HT1080 (cell line): ENCODE measurements at regions not wholly inside any gene's neighbourhood (a gene's known extent, or its start where the extent isn't known, plus 50 kb on each side); places are given as distances from the start of the nearest gene placed in this dataset.
"Not testable (repeated sequence)": the region's sequence is repeated elsewhere in the genome, so short reads cannot be mapped to it uniquely, and the experiment has no call there.

Experiments
- DNase-seq: peaks from one replicate; pipeline ENCODE4 v3.0.0-alpha.2; 2015; ENCODE audit warnings: low read depth

DNA sequence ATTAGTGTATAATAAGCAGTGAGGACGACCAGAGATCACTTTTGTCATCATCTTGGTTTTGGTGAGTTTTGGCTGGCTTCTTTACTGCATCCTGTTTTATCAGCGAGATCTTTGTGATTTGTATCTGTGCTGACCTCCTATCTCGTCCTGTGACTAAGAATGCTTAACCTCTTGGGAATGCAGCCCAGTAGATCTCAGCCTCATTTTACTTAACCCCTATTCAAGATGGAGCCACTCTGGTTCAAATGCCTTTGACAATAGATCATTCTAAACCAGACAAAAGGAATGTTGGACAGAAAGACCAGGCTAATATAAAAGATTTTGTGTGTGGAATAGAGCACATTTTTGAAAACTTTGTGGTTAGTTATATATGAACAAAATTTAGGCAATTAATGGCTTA, 618.5 kb upstream of the BCHE start:
- DNase-seq = peak; percentile 60

DNA sequence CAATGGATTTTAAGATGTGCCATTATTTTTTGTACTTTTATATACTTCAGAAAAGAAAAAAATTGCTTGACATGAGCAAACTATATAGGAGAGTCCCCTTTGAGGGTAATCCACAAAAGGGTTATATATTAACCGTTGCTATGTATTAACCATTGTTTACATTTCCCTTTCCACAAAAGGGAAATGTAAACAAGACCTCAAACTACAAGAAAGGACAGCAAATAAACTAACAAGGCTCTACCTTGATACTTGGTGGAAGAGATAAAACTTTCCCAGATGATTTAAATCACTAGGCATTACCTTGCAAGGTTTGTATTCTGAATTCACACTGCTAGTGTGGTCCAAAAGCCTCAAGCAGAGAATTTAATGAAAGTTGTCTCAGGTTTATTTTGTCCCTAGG, 616.3 kb upstream of the BCHE start:
- DNase-seq = no peak

DNA sequence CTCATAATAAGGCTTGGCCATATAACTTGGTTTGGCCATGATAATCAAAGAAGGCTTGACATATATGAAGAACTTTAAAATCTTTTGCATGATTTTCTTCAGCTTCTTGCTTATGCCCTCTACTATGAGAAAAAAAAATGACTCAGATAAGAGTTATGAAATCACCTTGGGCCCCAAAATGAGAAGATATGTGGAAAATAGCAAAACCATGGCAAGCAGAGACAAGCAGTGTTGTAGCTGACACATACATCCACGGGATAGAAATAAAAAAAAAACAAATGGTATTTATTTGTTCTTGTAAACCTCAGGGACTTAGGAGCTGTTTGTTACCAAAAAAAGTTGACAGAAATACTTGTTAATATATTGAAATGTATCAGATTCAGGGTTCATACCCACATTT, 614.8 kb upstream of the BCHE start:
- DNase-seq = no peak

DNA sequence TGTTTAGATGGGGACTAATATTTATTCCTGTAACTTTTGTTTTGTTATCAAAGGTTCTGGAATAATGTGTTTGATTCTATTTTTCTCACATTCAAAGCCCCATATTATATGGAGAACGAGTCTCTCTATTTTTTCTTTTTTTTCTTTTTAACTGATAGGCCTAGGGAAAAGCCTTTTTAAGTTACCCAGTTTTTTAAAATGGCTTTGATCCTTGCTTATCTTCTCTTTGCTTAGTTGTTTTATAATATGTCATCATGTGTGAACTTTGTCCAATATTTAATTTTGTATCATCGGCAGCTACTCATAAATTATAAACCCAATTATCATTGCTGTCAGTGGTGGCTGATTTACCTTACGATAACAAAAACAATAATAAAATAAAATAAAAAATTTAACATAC, 610.3 kb upstream of the BCHE start:
- no peak for DNase-seq

DNA sequence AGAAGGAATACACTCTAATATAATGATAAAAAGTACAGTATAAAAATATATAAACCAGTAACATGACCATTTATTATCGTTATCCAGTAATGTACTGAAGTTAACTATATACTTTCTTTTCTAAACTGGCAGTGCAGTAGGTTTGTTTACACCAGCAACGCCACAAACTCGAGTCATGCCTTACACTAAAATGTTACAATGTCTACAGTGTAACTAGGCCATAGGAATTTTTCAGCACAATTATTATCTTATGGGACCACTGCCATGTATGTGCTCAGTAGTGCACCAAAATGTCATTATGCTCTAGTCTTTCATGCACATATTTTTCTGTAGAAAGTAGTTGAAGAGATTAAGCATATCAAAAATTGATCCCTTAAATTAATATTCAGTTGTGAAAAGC, 609.8 kb upstream of the BCHE start:
- DNase-seq = no peak

DNA sequence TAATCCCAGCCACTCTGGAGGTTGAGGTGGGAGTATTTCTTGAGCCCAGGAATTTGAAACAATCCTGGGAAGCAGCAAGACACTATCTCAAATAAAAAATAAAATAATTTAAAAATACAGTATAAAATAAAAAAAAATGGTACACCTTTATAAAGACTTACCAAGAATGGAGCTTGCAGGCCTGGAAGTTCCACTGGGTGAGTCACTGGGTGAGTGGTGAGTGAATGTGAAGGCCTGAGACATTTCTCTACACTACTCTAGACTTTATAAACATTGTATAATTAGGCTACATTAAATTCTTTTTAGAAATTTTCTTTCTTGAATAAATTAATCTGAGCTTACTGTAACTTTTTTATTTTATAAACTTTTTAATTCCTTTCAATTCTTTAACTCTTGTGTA, 609.1 kb upstream of the BCHE start:
- DNase-seq = peak; percentile 44

DNA sequence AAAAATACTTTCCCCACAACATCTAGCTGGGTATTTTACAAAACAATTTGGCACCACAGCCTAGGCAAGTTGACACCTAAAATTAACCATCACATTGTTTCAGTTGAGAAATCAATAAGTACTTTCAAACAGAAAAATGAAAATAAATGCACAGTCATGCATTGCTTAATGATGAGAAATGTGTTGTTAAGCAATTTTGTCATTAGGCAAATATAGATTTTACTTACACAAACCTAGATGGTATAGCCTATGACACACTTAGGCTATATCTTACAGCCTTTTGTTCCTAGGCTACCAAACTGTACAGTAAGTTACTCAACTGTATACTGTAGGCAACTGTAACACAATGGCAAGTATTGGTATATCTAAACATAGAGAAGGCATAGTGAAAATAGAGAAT, 608.6 kb upstream of the BCHE start:
- DNase-seq = no peak

DNA sequence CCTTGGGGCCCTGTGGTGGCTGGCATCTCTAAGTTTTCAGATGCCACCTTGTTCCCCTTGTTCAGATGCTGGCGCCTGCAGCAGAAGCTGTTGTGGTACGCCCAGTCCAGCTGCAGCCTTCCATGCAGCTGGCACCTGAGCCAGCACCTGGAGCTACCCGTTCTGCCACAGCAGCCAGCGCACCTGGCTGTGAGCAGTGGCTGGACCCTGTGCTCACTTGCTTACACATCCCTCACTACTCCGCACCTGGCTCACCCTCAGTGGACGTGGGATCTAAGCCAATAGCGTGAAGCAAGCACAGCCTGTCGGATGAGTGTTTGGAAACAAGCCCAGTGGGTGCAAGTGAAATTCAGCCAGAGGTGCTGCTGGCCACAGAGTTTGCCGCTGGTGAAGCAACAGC, 607.5 kb upstream of the BCHE start:
- no peak for DNase-seq

DNA sequence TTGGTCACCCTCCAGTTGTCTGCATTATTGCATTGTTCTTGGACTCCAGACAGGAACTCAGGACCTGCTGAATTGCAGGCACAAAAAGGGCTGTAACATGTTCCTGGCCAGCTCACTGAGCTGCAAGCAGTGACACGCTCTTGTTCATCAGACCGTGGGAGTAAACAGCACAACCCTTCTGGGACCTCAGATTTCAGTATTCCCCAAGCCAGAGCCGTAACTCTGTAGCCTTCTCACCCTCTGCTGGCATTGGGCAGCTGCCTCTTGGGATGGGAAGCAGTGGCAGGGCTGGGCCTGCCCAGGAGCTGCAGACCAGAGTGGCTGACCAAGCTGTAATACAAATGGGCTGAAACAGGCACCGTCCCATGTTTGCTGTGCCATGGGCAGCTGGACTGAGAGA, 607.1 kb upstream of the BCHE start:
- no peak for DNase-seq

DNA sequence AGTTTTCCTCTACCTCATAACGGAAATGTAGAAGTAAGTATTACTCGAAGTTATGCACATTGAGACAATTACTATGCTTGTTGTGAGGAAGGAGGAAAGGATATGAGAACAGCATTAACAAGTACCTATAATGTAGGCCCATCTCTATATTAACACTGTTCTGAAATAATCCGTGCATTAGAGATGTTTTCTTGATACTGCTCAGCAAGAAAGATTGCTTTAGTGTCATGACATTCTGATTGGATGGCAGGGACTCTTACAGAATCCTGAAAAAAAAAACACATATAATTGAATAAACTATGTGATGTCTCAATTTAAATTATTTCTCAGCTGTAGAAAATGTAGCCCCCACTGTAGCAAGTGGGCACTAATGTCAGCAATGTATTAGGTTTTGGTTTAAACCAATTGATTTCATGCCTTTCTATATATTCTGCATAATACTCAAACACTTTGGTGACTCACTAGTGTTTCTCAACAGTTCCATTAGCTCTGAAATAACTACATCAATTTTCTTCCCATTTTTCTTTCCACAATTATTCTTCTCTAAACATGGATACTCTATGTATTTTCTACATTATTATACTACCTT, 598.3 kb upstream of the BCHE start:
- no peak for DNase-seq

DNA sequence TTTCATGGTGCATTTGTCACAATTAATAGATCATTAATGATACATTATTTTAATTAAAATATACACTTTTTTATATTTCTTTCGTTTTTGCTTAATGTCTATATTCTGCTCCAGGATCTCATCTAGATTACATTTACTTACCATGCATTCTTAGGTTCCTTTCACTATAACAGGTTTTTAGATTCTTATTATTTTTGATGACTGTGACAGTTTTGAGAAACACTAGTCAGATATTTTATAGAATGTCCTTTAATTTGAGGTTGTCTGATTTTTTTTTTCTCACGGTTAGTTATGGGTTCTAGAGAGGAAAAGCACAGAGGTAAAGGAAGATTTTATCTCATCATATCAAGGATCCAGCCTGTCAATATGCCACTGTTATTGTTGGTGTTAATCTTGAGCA, 595.8 kb upstream of the BCHE start:
- DNase-seq = no peak

DNA sequence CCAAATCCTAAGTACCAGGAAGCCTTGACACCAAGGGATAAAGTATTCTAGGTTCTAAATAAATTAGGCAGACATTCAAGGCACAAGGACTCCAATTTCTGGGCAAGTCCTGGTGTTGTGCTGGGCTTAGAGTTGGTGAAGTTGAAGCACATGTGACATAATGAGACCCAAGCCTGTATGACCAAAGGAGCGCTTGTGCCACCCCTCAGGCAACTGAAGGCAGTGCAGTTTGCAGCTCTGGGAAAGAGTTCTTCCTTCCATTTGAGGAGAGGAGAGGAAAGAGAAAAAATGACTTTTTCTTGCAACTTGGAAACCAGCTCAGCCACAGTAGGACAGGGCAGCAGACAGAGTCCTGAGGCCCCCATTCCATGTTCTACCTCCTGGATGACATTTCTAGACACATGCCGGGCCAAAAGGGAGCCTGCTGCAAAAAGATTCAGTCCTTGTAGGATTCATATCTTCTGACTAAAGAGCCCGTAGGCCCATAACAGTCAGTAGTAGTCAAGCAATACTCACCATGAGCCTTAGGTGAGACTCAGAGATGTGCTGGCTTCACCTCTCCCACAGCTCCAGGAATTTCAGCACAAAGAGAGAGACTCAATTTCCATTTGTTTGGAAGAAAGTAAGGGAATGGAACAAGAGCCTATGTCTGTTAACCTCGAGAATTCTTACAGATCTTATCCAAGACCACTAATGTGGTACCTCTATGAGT, 588.8 kb upstream of the BCHE start:
- DNase-seq = no peak

DNA sequence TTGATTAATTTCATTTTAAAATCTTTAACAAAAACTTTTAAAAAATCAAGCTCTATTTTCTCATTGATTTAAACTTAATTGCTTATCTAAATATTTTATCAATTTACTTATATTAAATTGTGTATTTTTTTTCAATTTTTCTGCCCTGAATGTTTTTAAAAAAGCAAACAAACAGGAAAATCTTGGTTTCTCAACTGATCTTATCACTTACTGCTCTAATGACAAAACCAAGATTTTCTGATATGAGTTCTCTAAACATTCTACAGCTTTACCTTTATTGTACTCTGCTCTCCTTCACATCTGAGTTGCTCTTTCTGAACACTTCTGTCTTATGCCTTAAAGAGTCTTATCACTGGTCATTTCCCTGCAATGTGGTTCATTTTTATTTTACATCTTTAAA, 587.8 kb upstream of the BCHE start:
- no peak for DNase-seq

DNA sequence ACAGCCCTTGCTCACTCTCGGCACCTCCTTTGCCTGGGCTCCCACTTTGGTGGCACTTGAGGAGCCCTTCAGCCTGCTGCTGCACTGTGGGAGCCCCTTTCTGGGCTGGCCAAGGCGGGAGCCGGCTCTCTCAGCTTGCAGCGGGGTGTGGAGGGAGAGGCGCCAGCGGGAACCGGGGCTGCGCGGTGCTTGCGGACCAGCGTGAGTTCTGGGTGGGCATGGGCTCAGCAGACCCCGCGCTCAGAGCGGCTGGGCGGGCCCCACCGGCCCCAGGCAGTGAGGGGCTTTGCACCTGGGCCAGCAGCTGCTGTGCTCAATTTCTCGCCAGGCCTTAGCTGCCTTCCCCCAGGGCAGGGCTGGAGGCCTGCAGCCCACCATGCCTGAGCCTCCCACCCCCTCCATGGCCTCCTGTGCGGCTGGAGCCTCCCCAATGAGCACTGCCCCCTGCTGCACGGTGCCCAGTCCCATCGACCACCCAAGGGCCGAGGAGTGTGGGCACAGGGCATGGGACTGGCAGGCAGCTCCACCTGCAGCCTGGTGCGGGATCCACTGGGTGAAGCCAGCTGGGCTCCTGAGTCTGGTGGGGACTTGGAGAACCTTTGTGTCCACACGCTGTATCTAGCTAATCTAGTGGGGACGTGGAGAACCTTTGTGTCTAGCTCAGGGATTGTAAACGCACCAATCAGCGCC, 586.7 kb upstream of the BCHE start:
- DNase-seq = not testable (repeated sequence)

DNA sequence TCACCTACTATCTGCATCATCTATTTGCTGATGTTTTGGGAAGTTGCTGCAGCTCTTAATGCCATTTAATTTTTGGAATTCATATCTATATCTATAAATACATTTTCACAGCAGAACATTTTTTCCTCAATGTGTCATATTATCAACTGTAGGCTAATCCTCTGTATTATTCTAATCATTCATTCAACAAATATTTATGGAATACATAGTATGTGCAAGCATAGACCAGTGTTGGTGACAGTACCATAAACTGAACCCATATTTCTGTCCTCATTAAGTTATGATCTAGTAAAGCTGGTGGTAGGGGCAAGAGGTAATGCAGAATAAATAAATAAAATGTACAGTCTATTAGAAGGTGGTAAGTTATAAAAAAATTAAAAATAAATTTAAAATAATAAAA, 585.3 kb upstream of the BCHE start:
- DNase-seq = no peak

DNA sequence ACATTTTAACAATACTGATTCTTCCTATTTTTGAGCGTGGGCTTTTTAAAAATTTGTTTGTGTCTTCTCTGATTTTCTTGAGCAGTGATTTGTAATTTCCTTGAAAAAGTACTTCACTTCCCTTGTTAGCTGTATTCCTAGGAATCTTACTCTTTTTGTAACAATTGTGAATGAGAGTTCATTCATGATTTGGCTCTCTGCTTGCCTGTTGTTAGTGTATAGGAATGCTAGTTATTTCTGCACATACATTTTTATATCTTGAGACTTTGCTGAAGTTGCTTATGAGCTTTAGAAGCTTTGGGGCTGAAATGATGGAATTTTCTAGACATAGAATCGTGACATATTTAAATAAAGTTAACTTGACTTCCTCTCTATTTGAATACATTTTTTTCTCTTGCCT, 582.8 kb upstream of the BCHE start:
- DNase-seq = no peak

DNA sequence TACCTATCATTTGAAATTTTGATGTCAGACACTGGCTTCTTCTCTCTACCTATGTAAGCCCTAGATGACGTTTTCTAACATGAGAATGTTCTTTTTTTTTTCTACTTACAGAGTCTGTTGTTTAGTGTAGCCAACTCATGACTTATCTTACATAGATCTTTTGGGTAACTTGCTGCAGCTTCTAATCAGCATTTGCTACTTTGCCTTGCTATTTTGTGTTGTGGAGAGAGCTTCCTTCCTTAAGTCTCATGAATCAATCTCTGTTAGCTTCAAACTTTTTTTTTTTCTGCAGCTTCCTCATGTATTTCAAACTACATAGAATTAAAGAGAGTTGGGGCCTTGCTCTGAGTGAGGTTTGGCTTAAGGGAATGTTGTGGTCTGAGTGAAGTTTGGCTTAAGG, 568.7 kb upstream of the BCHE start:
- DNase-seq = no peak

DNA sequence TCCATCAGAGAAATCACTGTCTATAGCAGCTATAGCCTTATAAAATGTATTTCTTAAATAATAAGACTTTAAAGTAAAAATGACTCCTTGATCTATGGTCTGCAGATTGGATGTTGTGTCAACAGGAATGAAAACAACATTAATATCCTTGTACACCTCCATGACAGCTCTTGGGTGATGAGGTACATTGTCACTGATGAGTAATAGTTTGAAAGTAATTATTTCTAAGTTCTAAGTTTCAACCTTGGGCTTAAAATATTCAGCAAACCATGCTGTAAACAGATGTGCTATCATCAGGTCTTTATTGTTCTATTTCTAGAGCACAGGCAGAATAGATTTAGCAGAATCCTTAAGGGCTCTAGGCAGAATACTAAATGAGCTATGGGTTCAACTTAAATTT, 568.2 kb upstream of the BCHE start:
- DNase-seq = no peak

DNA sequence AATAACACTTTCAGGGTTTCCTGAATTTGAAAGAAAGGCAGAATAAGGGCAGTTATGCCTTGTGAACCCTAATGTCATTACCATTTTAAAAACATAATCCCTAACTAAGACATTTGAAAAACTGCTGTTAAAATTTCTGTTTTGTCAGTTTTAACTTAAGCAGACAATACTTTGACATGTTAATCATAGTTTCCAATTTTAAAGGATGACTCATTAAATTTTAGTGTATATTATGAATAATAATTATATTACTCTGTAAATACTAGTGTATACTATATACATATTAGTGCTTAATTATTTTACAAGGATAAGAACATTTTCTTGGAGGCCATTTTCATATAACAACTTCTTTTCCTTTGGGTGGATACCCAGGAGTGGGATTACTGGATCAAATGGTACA, 553.1 kb upstream of the BCHE start:
- no peak for DNase-seq

DNA sequence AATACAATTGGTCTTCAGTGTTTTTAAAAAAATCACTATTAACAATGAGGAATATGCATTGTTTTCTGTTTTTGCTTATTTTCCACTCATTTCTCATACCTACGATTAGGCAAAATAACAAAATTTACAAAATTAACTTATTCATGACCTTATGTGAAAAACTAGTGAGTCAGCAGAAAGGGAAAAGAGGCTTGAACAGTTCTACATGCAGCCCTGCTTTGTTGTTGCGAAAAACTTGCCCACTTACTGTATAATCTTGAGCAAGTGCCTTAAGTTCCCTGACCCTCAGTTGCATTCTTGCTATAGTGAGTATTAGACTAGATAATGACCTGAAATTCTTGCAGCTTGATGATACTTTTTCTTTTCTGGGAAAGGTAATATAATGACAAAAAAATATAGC, 551.1 kb upstream of the BCHE start:
- DNase-seq = no peak

DNA sequence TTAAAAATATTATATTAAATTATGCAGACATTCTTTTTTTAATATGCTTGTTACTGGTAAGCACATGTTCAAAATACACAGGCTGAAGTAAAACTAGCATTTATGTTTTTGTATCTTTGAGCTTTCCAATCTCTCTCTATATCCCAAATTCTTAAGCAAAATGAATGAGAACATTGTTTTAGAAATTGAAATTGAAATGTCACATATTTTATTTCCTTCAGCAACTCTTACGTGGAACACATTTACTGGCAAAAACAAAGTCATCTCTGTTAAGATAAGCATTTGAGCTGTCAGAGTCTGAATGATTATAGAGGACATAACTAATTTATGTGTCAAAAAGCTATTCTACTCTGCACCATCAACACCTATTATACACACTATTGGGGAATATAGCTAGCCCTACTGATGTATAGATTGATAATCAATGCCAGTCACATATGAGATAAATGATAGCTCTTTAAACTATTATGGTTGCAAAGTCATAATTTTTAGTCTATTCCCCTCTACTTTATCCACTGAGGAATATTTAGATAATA, 535.4 kb upstream of the BCHE start:
- no peak for DNase-seq

DNA sequence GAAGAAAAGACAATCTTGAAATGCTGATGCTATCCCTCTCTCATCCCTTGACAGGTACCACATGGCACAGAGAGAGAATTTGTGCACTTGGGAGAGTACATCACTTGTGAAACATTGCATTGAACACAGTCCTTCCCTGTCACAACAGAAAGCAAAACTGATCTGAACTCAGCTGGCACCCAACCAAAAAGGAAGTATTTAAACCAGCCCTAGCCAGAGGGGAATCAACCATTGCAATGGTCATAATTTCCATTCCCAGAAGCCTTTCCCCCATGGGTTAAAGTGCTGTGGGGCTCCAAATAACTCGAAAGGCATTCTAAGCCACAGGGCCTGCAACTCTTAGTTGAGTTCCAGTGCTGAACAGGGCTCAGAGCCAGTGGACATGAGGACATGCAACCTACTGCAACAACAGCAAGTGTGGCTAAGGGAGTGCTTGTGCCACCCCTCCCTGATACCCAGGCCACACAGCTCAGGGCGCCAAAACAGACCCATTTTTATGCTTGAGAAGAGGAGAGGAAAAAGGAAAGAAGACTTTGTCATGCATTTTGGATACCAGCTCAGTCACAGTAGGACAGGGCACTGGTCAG, 530.8 kb upstream of the BCHE start:
- DNase-seq = peak; percentile 49
